ENCODE measurements at regions not wholly inside any gene's neighbourhood (a gene's known extent, or its start where the extent isn't known, plus 50 kb on each side); places are given as distances from the start of the nearest gene placed in this dataset.
"Not testable (repeated sequence)": the region's sequence is repeated elsewhere in the genome, so short reads cannot be mapped to it uniquely, and the experiment has no call there.

DNA sequence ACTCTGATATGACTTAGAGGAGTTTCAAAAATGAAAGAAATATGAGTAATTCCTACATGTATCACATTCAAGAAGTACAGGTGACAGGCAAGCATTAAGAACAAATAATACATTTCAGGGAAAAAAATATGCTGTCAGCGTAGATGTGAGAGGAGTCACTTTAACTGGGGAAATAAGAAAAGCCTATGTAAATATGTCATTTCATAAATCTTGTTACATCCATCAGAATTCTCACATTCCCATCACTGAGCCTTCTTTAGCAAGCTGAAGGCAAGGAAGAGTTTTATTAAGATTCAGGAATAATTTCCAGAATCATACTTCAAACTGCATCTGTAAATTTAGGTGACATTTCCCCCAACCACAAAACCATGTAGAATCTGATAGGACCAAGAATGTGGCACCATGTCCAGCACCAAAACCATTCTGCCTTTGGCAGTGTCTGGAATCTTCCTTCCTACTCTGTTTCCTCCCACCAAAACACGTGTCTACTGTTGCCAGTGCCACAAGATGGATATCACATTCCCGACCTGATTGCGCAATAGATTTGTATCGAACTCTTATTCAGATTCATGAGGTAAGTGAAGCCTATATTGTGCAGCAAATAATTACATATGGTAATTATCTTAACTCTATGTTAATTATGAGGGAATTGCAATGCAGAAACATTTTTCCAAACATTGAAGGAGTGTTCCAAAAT lies 690.9 kb downstream of the ISL1 start:
- no peaks in the 10 kb centered on the region for H3K79me2 ChIP-seq (ENCODE audit: low read length)
- no peak overlapping the region for H3K27ac ChIP-seq (ENCODE audit: low read length)
- no peaks in the 10 kb centered on the region for H3K4me1 ChIP-seq (ENCODE audit: low read length)
- no peaks in the 10 kb centered on the region for H3K27me3 ChIP-seq (replicated peaks; ENCODE audit: insufficient read depth, low read length)
- no peaks in the 10 kb centered on the region for H3K36me3 ChIP-seq (replicated peaks; ENCODE audit: insufficient read depth, low read length)
- no peaks in the 10 kb centered on the region for H3K9me2 ChIP-seq (replicated peaks; ENCODE audit: insufficient read depth, low read length)
- no peaks in the 10 kb centered on the region for H4K20me1 ChIP-seq (ENCODE audit: insufficient read depth, low read length)
- no peaks in the 10 kb centered on the region for H3F3A ChIP-seq (ENCODE audit: insufficient read depth, low read length)
- H2AFZ ChIP-seq (ENCODE audit: low read length) = no peak overlapping the region
- no peak overlapping the region for H3K4me2 ChIP-seq (ENCODE audit: low read depth, low read length)
- no peak for DNase-seq
- H3K4me3 ChIP-seq (ENCODE audit: low read length) = no peak overlapping the region
- TF ChIP-seq, protein P1, sequence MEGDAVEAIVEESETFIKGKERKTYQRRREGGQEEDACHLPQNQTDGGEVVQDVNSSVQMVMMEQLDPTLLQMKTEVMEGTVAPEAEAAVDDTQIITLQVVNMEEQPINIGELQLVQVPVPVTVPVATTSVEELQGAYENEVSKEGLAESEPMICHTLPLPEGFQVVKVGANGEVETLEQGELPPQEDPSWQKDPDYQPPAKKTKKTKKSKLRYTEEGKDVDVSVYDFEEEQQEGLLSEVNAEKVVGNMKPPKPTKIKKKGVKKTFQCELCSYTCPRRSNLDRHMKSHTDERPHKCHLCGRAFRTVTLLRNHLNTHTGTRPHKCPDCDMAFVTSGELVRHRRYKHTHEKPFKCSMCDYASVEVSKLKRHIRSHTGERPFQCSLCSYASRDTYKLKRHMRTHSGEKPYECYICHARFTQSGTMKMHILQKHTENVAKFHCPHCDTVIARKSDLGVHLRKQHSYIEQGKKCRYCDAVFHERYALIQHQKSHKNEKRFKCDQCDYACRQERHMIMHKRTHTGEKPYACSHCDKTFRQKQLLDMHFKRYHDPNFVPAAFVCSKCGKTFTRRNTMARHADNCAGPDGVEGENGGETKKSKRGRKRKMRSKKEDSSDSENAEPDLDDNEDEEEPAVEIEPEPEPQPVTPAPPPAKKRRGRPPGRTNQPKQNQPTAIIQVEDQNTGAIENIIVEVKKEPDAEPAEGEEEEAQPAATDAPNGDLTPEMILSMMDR (IDR thresholded peaks at IDR 0.05; ENCODE audit: low read length) = no peak
- no peaks in the 10 kb centered on the region; the same call in 1 of the 2 replicates for H3K9me3 ChIP-seq (replicated peaks; ENCODE audit: insufficient read depth, low read length)
- no peak overlapping the region for H3K9ac ChIP-seq (ENCODE audit: low read length)

DNA sequence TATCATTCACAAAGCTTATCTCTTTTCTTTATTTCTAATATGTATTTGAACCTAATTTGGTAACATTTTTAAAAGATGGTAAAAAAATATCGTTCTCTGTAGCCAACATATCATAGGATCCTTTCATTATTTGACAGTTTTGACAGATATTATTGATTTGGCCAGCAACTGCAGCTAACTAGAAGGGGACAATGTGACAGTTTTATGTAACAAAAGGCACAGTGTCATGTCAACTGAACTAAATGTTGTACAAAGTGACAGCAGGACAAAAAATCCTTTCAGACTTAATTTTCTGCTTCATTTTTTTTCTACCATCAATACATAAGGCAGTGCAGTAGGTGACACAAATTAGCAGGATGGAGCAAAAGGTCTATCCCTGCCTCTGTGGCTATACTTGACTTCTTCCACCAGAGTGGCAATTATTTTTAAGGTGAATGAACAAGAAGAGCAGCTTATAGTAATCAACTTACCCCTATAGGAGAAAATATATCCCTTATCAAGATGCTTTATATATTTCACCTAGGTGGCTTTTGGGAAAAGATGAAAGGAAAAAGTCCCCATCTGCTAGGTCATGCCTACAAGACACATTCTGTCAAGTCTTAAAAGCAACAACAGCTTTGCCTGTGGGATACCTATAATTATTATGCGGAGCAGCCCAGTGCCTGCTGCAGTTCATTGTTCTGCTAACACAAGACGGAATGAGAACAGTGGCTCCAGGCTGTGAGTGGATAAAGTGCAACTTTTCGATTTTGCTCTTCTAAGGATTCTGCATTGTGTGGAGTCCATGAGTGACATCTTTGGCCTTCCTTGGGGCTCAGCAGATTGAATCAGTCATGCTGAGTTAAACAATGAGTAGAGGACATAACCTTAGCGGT lies 694.9 kb downstream of the ISL1 start:
- Histone ChIP-seq H4K20me1 (ENCODE audit: insufficient read depth, low read length) (no peaks in the 10 kb centered on the region), H3K9ac (ENCODE audit: low read length) (no peak overlapping the region), H2AFZ (ENCODE audit: low read length) (no peak overlapping the region), H3K9me3 (replicated peaks; ENCODE audit: insufficient read depth, low read length) (no peaks in the 10 kb centered on the region; the same call in 1 of the 2 replicates), H3K79me2 (ENCODE audit: low read length) (no peaks in the 10 kb centered on the region), H3K27ac (ENCODE audit: low read length) (no peak overlapping the region), H3K4me2 (ENCODE audit: low read depth, low read length) (no peak overlapping the region), H3K4me1 (ENCODE audit: low read length) (no peaks in the 10 kb centered on the region), H3K27me3 (replicated peaks; ENCODE audit: insufficient read depth, low read length) (no peaks in the 10 kb centered on the region), H3F3A (ENCODE audit: insufficient read depth, low read length) (no peaks in the 10 kb centered on the region), H3K9me2 (replicated peaks; ENCODE audit: insufficient read depth, low read length) (no peaks in the 10 kb centered on the region), H3K4me3 (ENCODE audit: low read length) (no peak overlapping the region), H3K36me3 (replicated peaks; ENCODE audit: insufficient read depth, low read length) (no peaks in the 10 kb centered on the region)
- no peak for TF ChIP-seq EZH2phosphoT487 (IDR thresholded peaks at IDR 0.05; ENCODE audit: low read length)
- TF ChIP-seq, protein P1 (IDR thresholded peaks at IDR 0.05; ENCODE audit: low read length) = no peak
- TF ChIP-seq EZH2 (optimal IDR thresholded peaks at IDR 0.05; ENCODE audit: low read depth, low read length) = no peak
- DNase-seq = no peak

DNA sequence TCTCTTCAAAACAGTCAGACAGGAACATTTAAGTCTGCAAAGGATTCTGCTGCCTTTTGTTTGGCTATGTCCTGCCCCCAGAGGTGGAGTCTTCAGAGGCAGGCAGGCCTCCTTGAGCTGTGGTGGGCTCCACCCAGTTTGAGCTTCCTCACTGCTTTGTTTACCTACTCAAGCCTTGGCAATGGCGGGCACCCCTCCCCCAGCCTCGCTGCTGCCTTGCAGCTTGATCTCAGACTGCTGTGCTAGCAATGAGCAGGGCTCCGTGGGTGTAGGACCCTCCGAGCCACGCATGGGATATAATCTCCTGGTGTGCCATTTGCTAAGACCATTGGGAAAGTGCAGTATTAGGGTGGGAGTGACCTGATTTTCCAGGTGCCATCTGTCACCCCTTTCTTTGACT lies 685.4 kb upstream of the ITGA1 start:
- H3K79me2 ChIP-seq (ENCODE audit: low read length); H3K4me3 ChIP-seq (ENCODE audit: low read length); H3K27me3 ChIP-seq (replicated peaks; ENCODE audit: insufficient read depth, low read length); H2AFZ ChIP-seq (ENCODE audit: low read length); H3F3A ChIP-seq (ENCODE audit: insufficient read depth, low read length); H3K4me1 ChIP-seq (ENCODE audit: low read length); H3K9ac ChIP-seq (ENCODE audit: low read length); H3K9me3 ChIP-seq (replicated peaks; ENCODE audit: insufficient read depth, low read length); DNase-seq; H3K9me2 ChIP-seq (replicated peaks; ENCODE audit: insufficient read depth, low read length); H3K36me3 ChIP-seq (replicated peaks; ENCODE audit: insufficient read depth, low read length); H3K4me2 ChIP-seq (ENCODE audit: low read depth, low read length); H3K27ac ChIP-seq (ENCODE audit: low read length); H4K20me1 ChIP-seq (ENCODE audit: insufficient read depth, low read length): not testable (repeated sequence)

All from MM.1S (cell line).